ENCODE measurements at regions not wholly inside any gene's neighbourhood (a gene's known extent, or its start where the extent isn't known, plus 50 kb on each side); places are given as distances from the start of the nearest gene placed in this dataset.

GRCh38 chr6:167701010-167701409 lies 125.7 kb upstream of the AFDN start:
- 0 out of 2 replicates have a peak, but pooled peaks cover 2% of the 10 kb centered on the region for H3K4me1 ChIP-seq (ENCODE audit: control insufficient read depth, insufficient read depth, low read length)
- H3K27me3 ChIP-seq (ENCODE audit: control insufficient read depth, insufficient read depth, low read length): no peaks in the 10 kb centered on the region
- no CpG with 5 or more reads among the region's 12 CpGs for whole genome bisulfite sequencing (ENCODE audit: insufficient coverage, insufficient read length)
- no peaks in the 10 kb centered on the region for H3K36me3 ChIP-seq (ENCODE audit: control insufficient read depth, insufficient read depth, low read length)
- no peak overlapping the region for H3K4me3 ChIP-seq (ENCODE audit: low read length)
- no peak for DNase-seq (ENCODE audit: low read depth, low spot score)
- H3K9me3 ChIP-seq (ENCODE audit: control insufficient read depth, insufficient read depth, low read length): no peaks in the 10 kb centered on the region
- H3K27ac ChIP-seq (ENCODE audit: low read length): no peak overlapping the region

- H3K27ac ChIP-seq (ENCODE audit: low read length): no peak overlapping the region
- 0 out of 2 replicates have a peak, but pooled peaks cover 2% of the 10 kb centered on the region for H3K4me1 ChIP-seq (ENCODE audit: control insufficient read depth, insufficient read depth, low read length)
- H3K9me3 ChIP-seq (ENCODE audit: control insufficient read depth, insufficient read depth, low read length): no peaks in the 10 kb centered on the region
- no peaks in the 10 kb centered on the region for H3K27me3 ChIP-seq (ENCODE audit: control insufficient read depth, insufficient read depth, low read length)
- no peak for DNase-seq (ENCODE audit: low read depth, low spot score)
- no peaks in the 10 kb centered on the region for H3K36me3 ChIP-seq (ENCODE audit: control insufficient read depth, insufficient read depth, low read length)
- no peak overlapping the region for H3K4me3 ChIP-seq (ENCODE audit: low read length)
- WGBS (ENCODE audit: insufficient coverage, insufficient read length): no CpG with 5 or more reads among the region's 8 CpGs
These were observed 124.4 kb upstream of the AFDN start for GRCh38 chr6:167702241-167702827.

DNA sequence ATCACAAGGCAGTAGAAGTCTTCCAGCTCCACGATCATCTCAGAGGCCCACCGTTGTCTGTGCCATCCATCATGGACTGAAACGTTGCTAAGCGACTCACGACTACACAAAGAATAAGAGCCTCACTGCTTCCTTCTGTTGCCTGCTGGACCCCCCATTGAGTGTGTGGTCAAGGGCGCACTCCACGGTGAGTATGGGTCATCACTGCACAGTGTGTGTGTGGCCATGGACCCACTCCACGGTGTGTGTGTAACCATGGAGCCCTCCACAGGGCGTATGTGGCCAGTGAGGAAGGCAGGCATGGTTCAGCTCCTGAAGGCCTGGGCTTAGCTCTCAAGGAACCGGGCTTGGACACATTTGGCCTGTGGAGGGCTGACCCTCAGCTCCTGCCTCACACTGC lies 123.4 kb upstream of the AFDN start:
- Histone ChIP-seq H3K4me1 (ENCODE audit: control insufficient read depth, insufficient read depth, low read length) (0 out of 2 replicates have a peak, but pooled peaks cover 5% of the 10 kb centered on the region), H3K27ac (ENCODE audit: low read length) (no peak overlapping the region), H3K36me3 (ENCODE audit: control insufficient read depth, insufficient read depth, low read length) (no peaks in the 10 kb centered on the region), H3K9me3 (ENCODE audit: control insufficient read depth, insufficient read depth, low read length) (no peaks in the 10 kb centered on the region), H3K4me3 (ENCODE audit: low read length) (no peak overlapping the region), H3K27me3 (ENCODE audit: control insufficient read depth, insufficient read depth, low read length) (no peaks in the 10 kb centered on the region)
- no CpG with 5 or more reads among the region's 10 CpGs for WGBS (ENCODE audit: insufficient coverage, insufficient read length)
- no peak for DNase-seq (ENCODE audit: low read depth, low spot score)

DNA sequence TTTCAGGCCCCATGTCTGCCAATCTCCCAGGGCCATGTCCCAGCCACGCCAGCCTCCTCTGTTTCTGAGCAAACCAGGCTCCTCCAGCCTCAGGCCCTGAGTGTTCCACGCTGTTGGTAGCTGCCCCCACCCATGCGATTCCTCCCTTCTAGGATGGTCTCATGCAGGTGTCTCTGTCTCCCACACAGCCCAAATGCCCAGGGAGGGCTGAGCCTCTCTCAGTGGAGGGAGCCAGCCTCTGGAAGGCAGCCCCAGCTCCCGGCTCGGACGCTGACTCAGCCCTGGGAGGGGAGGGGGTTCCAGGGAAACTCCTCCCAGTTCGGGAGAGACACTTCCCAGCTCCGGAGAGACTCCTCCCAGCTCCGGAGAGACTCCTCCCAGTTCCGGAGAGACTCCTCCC lies 122.9 kb upstream of the AFDN start:
- no peaks in the 10 kb centered on the region for H3K36me3 ChIP-seq (ENCODE audit: control insufficient read depth, insufficient read depth, low read length)
- no peak overlapping the region for H3K4me3 ChIP-seq (ENCODE audit: low read length)
- DNase-seq (ENCODE audit: low read depth, low spot score): no peak
- no CpG with 5 or more reads among the region's 10 CpGs for WGBS (ENCODE audit: insufficient coverage, insufficient read length)
- H3K4me1 ChIP-seq (ENCODE audit: control insufficient read depth, insufficient read depth, low read length): 0 out of 2 replicates have a peak, but pooled peaks cover 5% of the 10 kb centered on the region
- H3K27me3 ChIP-seq (ENCODE audit: control insufficient read depth, insufficient read depth, low read length): no peaks in the 10 kb centered on the region
- H3K27ac ChIP-seq (ENCODE audit: low read length): no peak overlapping the region
- no peaks in the 10 kb centered on the region for H3K9me3 ChIP-seq (ENCODE audit: control insufficient read depth, insufficient read depth, low read length)

DNA sequence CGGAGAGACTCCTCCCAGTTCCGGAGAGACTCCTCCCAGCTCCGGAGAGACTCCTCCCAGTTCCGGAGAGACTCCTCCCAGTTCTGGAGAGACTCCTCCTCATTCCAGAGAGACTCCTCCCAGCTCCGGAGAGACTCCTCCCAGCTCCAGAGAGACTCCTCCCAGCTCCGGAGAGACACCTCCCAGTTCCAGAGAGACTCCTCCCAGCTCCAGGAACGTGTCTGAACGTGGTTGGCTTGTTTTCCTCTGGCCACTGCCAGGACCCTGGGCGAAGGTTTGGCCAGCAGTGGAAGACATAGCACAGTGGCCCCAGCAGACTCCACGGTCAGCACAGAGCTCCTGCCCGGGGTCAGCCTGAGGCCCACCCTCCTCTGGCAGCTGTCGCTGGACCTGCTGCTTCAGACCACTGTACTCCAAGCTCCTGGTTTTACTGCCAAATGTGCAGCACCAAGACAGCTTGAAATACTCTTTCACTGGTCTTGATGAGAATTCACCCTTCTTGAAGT lies 122.3 kb upstream of the AFDN start:
- Histone ChIP-seq H3K9me3 (ENCODE audit: control insufficient read depth, insufficient read depth, low read length) (no peaks in the 10 kb centered on the region), H3K27me3 (ENCODE audit: control insufficient read depth, insufficient read depth, low read length) (no peaks in the 10 kb centered on the region), H3K36me3 (ENCODE audit: control insufficient read depth, insufficient read depth, low read length) (no peaks in the 10 kb centered on the region), H3K27ac (ENCODE audit: low read length) (no peak overlapping the region), H3K4me3 (ENCODE audit: low read length) (no peak overlapping the region), H3K4me1 (ENCODE audit: control insufficient read depth, insufficient read depth, low read length) (0 out of 2 replicates have a peak, but pooled peaks cover 2% of the 10 kb centered on the region)
- WGBS (ENCODE audit: insufficient coverage, insufficient read length): no CpG with 5 or more reads among the region's 12 CpGs
- DNase-seq (ENCODE audit: low read depth, low spot score): no peak

DNA sequence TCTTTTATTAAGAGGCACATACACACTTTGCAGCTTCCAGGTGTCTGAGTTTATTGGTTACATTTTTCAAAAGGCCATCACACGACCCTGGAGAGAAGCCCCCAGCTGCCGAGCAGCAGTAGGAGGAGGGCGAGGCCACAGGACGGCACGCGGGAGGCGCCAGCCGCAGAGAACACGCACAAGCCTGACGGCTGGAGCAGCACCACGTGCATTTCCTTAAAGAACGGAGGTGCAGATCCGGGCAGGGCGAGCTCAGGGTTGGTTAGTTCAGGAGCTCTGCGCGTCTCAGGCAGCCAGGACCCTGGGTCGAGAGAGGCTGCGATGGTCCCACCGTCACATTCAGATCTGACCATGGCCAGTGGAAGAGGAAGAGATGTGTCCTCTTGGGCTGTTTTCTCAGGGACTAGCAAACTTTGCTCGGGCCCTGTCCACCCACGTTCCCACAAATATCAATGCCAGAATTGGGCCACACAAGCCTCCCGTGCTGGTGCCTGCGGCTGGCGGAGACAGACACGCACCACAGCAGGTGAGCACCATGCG lies 121.4 kb upstream of the AFDN start:
- Histone ChIP-seq H3K4me1 (ENCODE audit: control insufficient read depth, insufficient read depth, low read length) (0 out of 2 replicates have a peak, but pooled peaks cover 2% of the 10 kb centered on the region), H3K9me3 (ENCODE audit: control insufficient read depth, insufficient read depth, low read length) (no peaks in the 10 kb centered on the region), H3K27ac (ENCODE audit: low read length) (no peak overlapping the region), H3K4me3 (ENCODE audit: low read length) (no peak overlapping the region), H3K36me3 (ENCODE audit: control insufficient read depth, insufficient read depth, low read length) (no peaks in the 10 kb centered on the region), H3K27me3 (ENCODE audit: control insufficient read depth, insufficient read depth, low read length) (no peaks in the 10 kb centered on the region)
- DNase-seq (ENCODE audit: low read depth, low spot score): no peak
- WGBS (ENCODE audit: insufficient coverage, insufficient read length): no CpG with 5 or more reads among the region's 26 CpGs

DNA sequence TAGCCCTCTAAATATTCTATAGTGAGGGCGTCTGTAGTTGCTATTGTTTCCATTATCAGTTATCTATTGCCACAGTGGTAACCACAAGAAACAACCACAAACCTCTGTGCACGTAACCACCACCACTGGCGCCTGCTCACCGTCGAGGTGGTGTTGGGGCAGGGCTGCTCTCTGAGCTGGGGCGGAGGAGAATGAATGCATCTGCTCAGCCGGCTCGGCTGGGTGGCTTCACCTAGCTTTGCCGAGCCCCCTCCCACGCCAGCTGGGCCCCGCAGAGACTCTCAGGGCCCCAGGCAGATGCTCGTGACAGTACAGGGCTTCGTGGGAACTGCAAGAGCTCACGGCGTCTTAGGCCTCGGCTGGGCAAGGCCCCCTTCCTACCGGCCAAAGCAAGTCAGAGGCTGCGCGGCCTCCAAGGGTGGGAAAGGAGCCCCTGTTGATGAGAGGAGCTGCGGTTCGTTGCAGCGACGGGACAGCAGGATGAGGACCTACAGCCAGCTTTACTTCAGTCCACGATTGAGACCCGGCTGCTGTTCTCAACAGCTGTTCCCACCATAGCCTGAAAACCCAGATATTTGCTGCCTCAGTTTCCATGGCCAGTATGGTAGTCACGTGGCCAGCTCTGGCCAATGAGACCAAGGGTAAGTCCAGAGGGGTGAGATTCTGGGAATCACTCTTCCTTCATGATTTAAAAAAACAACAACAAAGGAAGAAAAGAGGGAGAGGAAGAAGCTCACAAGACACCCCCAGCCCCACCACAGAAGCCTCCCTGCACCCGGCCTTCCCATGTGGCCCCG lies 120.2 kb upstream of the AFDN start:
- no peaks in the 10 kb centered on the region for H3K27me3 ChIP-seq (ENCODE audit: control insufficient read depth, insufficient read depth, low read length)
- H3K36me3 ChIP-seq (ENCODE audit: control insufficient read depth, insufficient read depth, low read length): no peaks in the 10 kb centered on the region
- no peak overlapping the region for H3K27ac ChIP-seq (ENCODE audit: low read length)
- no peaks in the 10 kb centered on the region for H3K9me3 ChIP-seq (ENCODE audit: control insufficient read depth, insufficient read depth, low read length)
- no peak for DNase-seq (ENCODE audit: low read depth, low spot score)
- no peak overlapping the region for H3K4me3 ChIP-seq (ENCODE audit: low read length)
- no CpG with 5 or more reads among the region's 28 CpGs for WGBS (ENCODE audit: insufficient coverage, insufficient read length)
- 0 out of 2 replicates have a peak, but pooled peaks cover 2% of the 10 kb centered on the region for H3K4me1 ChIP-seq (ENCODE audit: control insufficient read depth, insufficient read depth, low read length)

- H3K4me1 ChIP-seq (ENCODE audit: control insufficient read depth, insufficient read depth, low read length): 0 out of 2 replicates have a peak, but pooled peaks cover 2% of the 10 kb centered on the region
- H3K27me3 ChIP-seq (ENCODE audit: control insufficient read depth, insufficient read depth, low read length): no peaks in the 10 kb centered on the region
- no peaks in the 10 kb centered on the region; the same call in 1 of the 2 replicates for H3K36me3 ChIP-seq (ENCODE audit: control insufficient read depth, insufficient read depth, low read length)
- no peaks in the 10 kb centered on the region for H3K9me3 ChIP-seq (ENCODE audit: control insufficient read depth, insufficient read depth, low read length)
- no peak overlapping the region for H3K4me3 ChIP-seq (ENCODE audit: low read length)
- no peak overlapping the region for H3K27ac ChIP-seq (ENCODE audit: low read length)
- no peak for DNase-seq (ENCODE audit: low read depth, low spot score)
- WGBS (ENCODE audit: insufficient coverage, insufficient read length): no CpG with 5 or more reads among the region's 25 CpGs
These were observed 118.8 kb upstream of the AFDN start for GRCh38 chr6:167707686-167708500.

DNA sequence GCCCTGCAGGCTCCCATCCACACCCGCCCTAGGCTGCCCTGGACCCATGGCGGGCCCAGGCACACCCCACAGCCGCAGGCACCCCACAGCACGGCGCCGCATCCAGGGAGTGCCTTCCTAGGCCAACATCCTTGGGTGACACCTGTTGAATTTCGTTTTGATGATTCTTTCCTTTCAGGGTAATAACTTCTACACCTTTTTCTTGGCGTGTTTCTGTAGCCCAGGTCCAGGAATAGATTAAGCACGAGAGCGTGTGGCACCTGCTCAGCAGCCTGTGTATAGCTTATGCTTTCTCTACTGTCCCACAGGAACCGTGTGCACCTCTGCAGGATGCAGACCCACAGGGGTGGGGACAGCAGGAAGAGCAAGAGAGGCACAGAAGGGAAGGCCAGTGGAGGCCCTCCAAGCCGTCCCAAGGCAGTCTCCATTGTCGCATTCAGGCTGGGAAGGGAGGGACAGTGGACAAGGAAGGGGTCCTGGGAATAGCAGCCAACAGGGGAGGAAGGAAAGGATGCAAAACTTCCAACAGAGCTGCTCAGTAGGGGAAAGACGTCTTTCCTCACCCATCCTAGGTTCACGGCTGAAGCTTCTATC lies 118.1 kb upstream of the AFDN start:
- Histone ChIP-seq H3K27me3 (ENCODE audit: control insufficient read depth, insufficient read depth, low read length) (no peaks in the 10 kb centered on the region), H3K27ac (ENCODE audit: low read length) (no peak overlapping the region), H3K9me3 (ENCODE audit: control insufficient read depth, insufficient read depth, low read length) (no peaks in the 10 kb centered on the region), H3K36me3 (ENCODE audit: control insufficient read depth, insufficient read depth, low read length) (no peaks in the 10 kb centered on the region; the same call in 1 of the 2 replicates), H3K4me3 (ENCODE audit: low read length) (no peak overlapping the region), H3K4me1 (ENCODE audit: control insufficient read depth, insufficient read depth, low read length) (0 out of 2 replicates have a peak, but pooled peaks cover 2% of the 10 kb centered on the region)
- no CpG with 5 or more reads among the region's 15 CpGs for WGBS (ENCODE audit: insufficient coverage, insufficient read length)
- no peak for DNase-seq (ENCODE audit: low read depth, low spot score)

Data from iPS DF 6.9 (cell line).